ENCODE measurements at regions not wholly inside any gene's neighbourhood (a gene's known extent, or its start where the extent isn't known, plus 50 kb on each side); places are given as distances from the start of the nearest gene placed in this dataset.

- TF ChIP-seq POLR2AphosphoS5 (IDR thresholded peaks at IDR 0.05; ENCODE audit: low read depth, low read length): no peak
- no peak for TF ChIP-seq TAF1 (IDR thresholded peaks at IDR 0.05; ENCODE audit: borderline replicate concordance, insufficient read depth, low read length)
- no peak for TF ChIP-seq FOXP2 (optimal IDR thresholded peaks at IDR 0.05; ENCODE audit: borderline replicate concordance, extremely low read depth, extremely low read length, insufficient read depth)
- no peak for TF ChIP-seq REST (IDR thresholded peaks at IDR 0.05; ENCODE audit: insufficient read depth in 1 of 2, low read depth in 2 of 2, low read length in 2 of 2)
- no peak for TF ChIP-seq SIN3A (IDR thresholded peaks at IDR 0.05; ENCODE audit: borderline replicate concordance, insufficient read depth, low read length)
Measured at GRCh38 chr14:85418721-85419120, 111.2 kb upstream of the FLRT2 start.

GRCh38 chr14:85420278-85420677 lies 109.7 kb upstream of the FLRT2 start:
- TF ChIP-seq TAF1 (IDR thresholded peaks at IDR 0.05; ENCODE audit: borderline replicate concordance, insufficient read depth, low read length) (no peak), POLR2AphosphoS5 (IDR thresholded peaks at IDR 0.05; ENCODE audit: low read depth, low read length) (no peak), REST (IDR thresholded peaks at IDR 0.05; ENCODE audit: insufficient read depth in 1 of 2, low read depth in 2 of 2, low read length in 2 of 2) (no peak), SIN3A (IDR thresholded peaks at IDR 0.05; ENCODE audit: borderline replicate concordance, insufficient read depth, low read length) (no peak), FOXP2 (optimal IDR thresholded peaks at IDR 0.05; ENCODE audit: borderline replicate concordance, extremely low read depth, extremely low read length, insufficient read depth) (no peak)

GRCh38 chr14:85420707-85421106 lies 109.2 kb upstream of the FLRT2 start:
- TF ChIP-seq FOXP2 (optimal IDR thresholded peaks at IDR 0.05; ENCODE audit: borderline replicate concordance, extremely low read depth, extremely low read length, insufficient read depth) (no peak), SIN3A (IDR thresholded peaks at IDR 0.05; ENCODE audit: borderline replicate concordance, insufficient read depth, low read length) (no peak), POLR2AphosphoS5 (IDR thresholded peaks at IDR 0.05; ENCODE audit: low read depth, low read length) (no peak), REST (IDR thresholded peaks at IDR 0.05; ENCODE audit: insufficient read depth in 1 of 2, low read depth in 2 of 2, low read length in 2 of 2) (no peak)

GRCh38 chr14:85421186-85421877 lies 108.6 kb upstream of the FLRT2 start:
- TF ChIP-seq POLR2AphosphoS5 (IDR thresholded peaks at IDR 0.05; ENCODE audit: low read depth, low read length): no peak
- TF ChIP-seq FOXP2 (optimal IDR thresholded peaks at IDR 0.05; ENCODE audit: borderline replicate concordance, extremely low read depth, extremely low read length, insufficient read depth): no peak
- no peak for TF ChIP-seq REST (IDR thresholded peaks at IDR 0.05; ENCODE audit: insufficient read depth in 1 of 2, low read depth in 2 of 2, low read length in 2 of 2)
- no peak for TF ChIP-seq SIN3A (IDR thresholded peaks at IDR 0.05; ENCODE audit: borderline replicate concordance, insufficient read depth, low read length)

- TF ChIP-seq TAF1 (IDR thresholded peaks at IDR 0.05; ENCODE audit: borderline replicate concordance, insufficient read depth, low read length) (no peak), REST (IDR thresholded peaks at IDR 0.05; ENCODE audit: insufficient read depth in 1 of 2, low read depth in 2 of 2, low read length in 2 of 2) (no peak), POLR2AphosphoS5 (IDR thresholded peaks at IDR 0.05; ENCODE audit: low read depth, low read length) (no peak), FOXP2 (optimal IDR thresholded peaks at IDR 0.05; ENCODE audit: borderline replicate concordance, extremely low read depth, extremely low read length, insufficient read depth) (no peak), SIN3A (IDR thresholded peaks at IDR 0.05; ENCODE audit: borderline replicate concordance, insufficient read depth, low read length) (no peak)
Measured at GRCh38 chr14:85423889-85424288, 106.1 kb upstream of the FLRT2 start.
